ENCODE measurements at regions not wholly inside any gene's neighbourhood (a gene's known extent, or its start where the extent isn't known, plus 50 kb on each side); places are given as distances from the start of the nearest gene placed in this dataset.
"Not testable (repeated sequence)": the region's sequence is repeated elsewhere in the genome, so short reads cannot be mapped to it uniquely, and the experiment has no call there.

GRCh38 chr7:149685455-149685854 is 87.9 kb downstream of the ZNF467 start:
- no peak for FAIRE-seq
- no peak for DNase-seq (ENCODE audit: insufficient read length, low spot score)
- TF ChIP-seq PAX5 (IDR thresholded peaks at IDR 0.05; ENCODE audit: insufficient read depth, low read length, severe bottlenecking) (no peak), POLR2AphosphoS5 (IDR thresholded peaks at IDR 0.05; ENCODE audit: low read depth, low read length) (no peak), POU2F2 (IDR thresholded peaks at IDR 0.05; ENCODE audit: low read depth, low read length) (no peak), TAF1 (IDR thresholded peaks at IDR 0.05; ENCODE audit: low read depth, low read length) (no peak), SPI1 (IDR thresholded peaks at IDR 0.05; ENCODE audit: low read depth, low read length) (no peak), POLR2A (IDR thresholded peaks at IDR 0.05; ENCODE audit: low read depth, low read length) (no peak)

DNA sequence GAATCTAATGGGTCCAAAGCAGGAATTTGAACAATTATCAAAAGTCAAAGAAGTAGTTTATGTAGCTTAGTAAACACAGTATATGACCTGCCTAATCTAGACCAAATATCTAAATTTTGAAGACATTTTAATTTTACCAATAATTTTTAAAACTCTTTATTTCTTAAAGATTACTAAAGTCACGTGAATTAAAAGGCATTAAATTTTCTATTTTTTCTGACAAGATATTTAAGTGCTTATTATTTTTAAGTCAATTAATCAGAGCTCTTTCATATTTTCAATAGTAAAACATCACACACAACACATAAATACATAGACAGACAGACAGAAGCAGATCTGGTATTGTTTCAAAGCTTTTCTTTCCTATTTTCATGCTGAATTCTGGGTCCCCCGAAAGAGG is 89.5 kb downstream of the ZNF467 start:
- FAIRE-seq = no peak
- DNase-seq (ENCODE audit: insufficient read length, low spot score) = no peak
- TF ChIP-seq POLR2A (IDR thresholded peaks at IDR 0.05; ENCODE audit: low read depth, low read length) (no peak), TAF1 (IDR thresholded peaks at IDR 0.05; ENCODE audit: low read depth, low read length) (no peak), PAX5 (IDR thresholded peaks at IDR 0.05; ENCODE audit: insufficient read depth, low read length, severe bottlenecking) (no peak), SPI1 (IDR thresholded peaks at IDR 0.05; ENCODE audit: low read depth, low read length) (no peak), POU2F2 (IDR thresholded peaks at IDR 0.05; ENCODE audit: low read depth, low read length) (no peak), POLR2AphosphoS5 (IDR thresholded peaks at IDR 0.05; ENCODE audit: low read depth, low read length) (no peak)

DNA sequence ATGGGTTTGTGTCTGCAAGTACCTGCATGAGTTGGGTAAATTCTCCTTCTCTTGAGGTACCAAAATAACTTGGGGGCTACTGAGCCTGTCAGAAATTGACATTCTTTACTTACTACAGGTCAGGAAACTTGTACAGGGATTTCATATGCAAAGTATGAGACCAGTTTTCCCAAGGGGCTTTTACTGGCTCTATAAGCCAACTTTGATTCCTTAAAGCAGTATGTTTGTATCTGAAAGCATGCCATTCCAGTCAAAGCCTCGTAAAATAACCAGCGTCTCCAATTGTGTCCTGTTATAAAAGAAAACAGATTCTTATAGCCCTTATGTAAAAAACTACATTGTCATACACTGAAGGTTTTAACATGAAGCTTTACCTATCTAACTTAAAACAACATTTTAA is 90.2 kb downstream of the ZNF467 start:
- FAIRE-seq (no peak), DNase-seq (ENCODE audit: insufficient read length, low spot score) (no peak)
- TF ChIP-seq PAX5 (IDR thresholded peaks at IDR 0.05; ENCODE audit: insufficient read depth, low read length, severe bottlenecking) (no peak), SPI1 (IDR thresholded peaks at IDR 0.05; ENCODE audit: low read depth, low read length) (no peak), POLR2A (IDR thresholded peaks at IDR 0.05; ENCODE audit: low read depth, low read length) (no peak), POLR2AphosphoS5 (IDR thresholded peaks at IDR 0.05; ENCODE audit: low read depth, low read length) (no peak)

GRCh38 chr7:149682038-149682437 is 91.3 kb downstream of the ZNF467 start:
- no peak for TF ChIP-seq POLR2AphosphoS5 (IDR thresholded peaks at IDR 0.05; ENCODE audit: low read depth, low read length)
- no peak for TF ChIP-seq POLR2A (IDR thresholded peaks at IDR 0.05; ENCODE audit: low read depth, low read length)
- no peak for TF ChIP-seq SPI1 (IDR thresholded peaks at IDR 0.05; ENCODE audit: low read depth, low read length)
- no peak for TF ChIP-seq PAX5 (IDR thresholded peaks at IDR 0.05; ENCODE audit: insufficient read depth, low read length, severe bottlenecking)
- no peak for DNase-seq (ENCODE audit: insufficient read length, low spot score)
- no peak for FAIRE-seq

- DNase-seq (ENCODE audit: insufficient read length, low spot score) (no peak), FAIRE-seq (no peak)
- no peak for TF ChIP-seq POU2F2 (IDR thresholded peaks at IDR 0.05; ENCODE audit: low read depth, low read length)
- TF ChIP-seq POLR2AphosphoS5 (IDR thresholded peaks at IDR 0.05; ENCODE audit: low read depth, low read length) = no peak
- TF ChIP-seq PAX5 (IDR thresholded peaks at IDR 0.05; ENCODE audit: insufficient read depth, low read length, severe bottlenecking) = no peak
- no peak for TF ChIP-seq SPI1 (IDR thresholded peaks at IDR 0.05; ENCODE audit: low read depth, low read length)
- TF ChIP-seq TAF1 (IDR thresholded peaks at IDR 0.05; ENCODE audit: low read depth, low read length) = no peak
- no peak for TF ChIP-seq POLR2A (IDR thresholded peaks at IDR 0.05; ENCODE audit: low read depth, low read length)
These were observed 92.1 kb downstream of the ZNF467 start for GRCh38 chr7:149681274-149681673.

DNA sequence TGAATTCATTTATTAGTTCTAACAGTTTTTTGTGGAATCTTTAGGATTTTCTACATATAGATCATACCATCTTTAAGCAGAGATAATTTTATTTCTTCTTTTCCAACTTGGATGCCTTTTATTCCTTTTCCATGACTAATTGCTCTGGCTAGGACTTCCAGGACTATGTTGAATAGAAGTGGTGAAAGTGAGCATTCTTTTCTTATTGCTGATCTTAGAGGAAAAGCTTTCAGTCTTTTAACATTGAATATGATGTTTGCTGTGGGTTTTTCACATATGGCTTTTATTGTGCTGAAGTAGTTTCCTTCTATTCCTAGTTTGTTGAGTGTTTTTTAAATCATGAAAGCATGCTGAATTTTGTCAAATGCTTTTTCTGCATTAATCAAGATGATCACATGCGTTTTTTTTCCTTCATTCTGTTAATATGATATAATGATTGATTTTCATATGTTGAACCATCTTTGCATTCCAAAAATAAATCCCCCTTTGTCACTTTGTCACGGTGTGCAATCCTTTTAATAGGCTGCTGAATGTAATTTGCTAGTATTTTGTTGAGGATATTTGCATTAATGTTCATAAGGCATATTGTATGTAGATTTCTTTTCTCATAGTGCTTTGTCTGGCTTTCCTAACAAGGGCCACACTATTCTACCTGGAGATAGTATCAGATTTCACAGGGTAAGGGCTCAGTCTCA is 92.9 kb downstream of the ZNF467 start:
- TF ChIP-seq PAX5 (IDR thresholded peaks at IDR 0.05; ENCODE audit: insufficient read depth, low read length, severe bottlenecking) (no peak), POLR2A (IDR thresholded peaks at IDR 0.05; ENCODE audit: low read depth, low read length) (no peak), POU2F2 (IDR thresholded peaks at IDR 0.05; ENCODE audit: low read depth, low read length) (no peak), POLR2AphosphoS5 (IDR thresholded peaks at IDR 0.05; ENCODE audit: low read depth, low read length) (no peak), TAF1 (IDR thresholded peaks at IDR 0.05; ENCODE audit: low read depth, low read length) (no peak), SPI1 (IDR thresholded peaks at IDR 0.05; ENCODE audit: low read depth, low read length) (no peak)
- no peak for DNase-seq (ENCODE audit: insufficient read length, low spot score)
- no peak for FAIRE-seq

DNA sequence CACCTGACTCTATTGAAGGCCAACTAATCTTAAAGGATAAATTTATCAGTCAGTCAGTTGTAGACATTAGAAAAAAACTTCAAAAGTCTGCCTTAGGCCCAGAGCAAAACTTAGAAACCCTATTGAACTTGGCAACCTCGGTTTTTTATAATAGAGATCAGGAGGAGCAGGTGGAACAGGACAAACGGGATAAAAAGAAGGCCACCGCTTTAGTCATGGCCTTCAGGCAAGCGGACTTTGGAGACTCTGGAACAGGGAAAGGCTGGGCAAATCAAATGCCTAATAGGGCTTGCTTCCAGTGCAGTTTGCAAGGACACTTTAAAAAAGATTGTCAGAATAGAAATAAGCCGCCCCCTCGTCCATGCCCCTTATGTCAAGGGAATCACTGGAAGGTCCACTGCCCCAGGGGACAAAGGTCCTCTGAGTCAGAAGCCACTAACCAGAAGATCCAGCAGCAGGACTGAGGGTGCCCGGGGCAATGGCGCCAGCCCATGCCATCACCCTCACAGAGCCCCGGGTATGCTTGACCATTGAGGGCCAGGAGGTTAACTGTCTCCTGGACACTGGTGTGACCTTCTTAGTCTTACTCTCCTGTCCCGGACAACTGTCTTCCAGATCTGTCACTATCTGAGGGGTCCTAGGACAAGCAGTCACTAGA is 98.5 kb downstream of the ZNF467 start:
- FAIRE-seq; DNase-seq (ENCODE audit: insufficient read length, low spot score): not testable (repeated sequence)

DNA sequence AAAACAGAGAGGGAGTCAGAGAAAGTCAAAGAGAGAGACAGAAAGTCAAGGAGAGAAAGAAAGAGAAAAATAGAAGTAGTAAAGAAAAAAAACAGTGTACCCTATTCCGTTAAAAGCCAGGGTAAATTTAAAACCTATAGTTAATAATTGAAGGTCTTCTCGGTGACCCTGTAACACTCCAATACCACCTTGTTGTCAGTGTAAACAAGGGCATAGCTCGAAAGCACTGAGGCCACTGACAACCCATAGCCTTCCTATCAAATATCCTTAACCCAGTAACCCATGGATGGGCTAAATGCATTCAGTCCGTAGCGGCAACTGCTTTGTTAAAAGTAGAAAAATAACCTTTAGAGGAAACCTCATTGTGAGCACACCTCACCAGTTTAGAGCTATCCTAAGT is 100.4 kb downstream of the ZNF467 start:
- FAIRE-seq = no peak
- DNase-seq (ENCODE audit: insufficient read length, low spot score) = no peak
- TF ChIP-seq SPI1 (IDR thresholded peaks at IDR 0.05; ENCODE audit: low read depth, low read length) = no peak
- no peak for TF ChIP-seq POLR2AphosphoS5 (IDR thresholded peaks at IDR 0.05; ENCODE audit: low read depth, low read length)

DNA sequence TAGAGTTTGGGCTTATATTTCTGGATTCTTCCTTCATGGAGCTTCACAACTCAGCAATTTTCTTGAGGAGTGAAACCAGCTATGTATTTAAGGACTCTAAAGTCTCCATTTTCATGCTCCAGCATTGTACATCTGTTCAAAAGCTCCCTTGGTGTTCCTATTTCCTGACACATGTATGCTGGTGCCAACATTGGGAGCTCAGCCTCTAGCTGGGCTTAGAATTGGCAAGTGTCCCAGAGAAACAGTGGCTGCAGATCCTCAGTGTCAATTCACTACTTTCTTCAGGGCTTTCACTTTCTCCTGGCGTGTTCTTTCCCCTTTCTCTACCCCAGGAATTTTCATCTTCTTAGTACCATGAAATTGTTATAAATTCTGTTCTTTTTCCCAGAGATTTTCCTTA is 103.1 kb downstream of the ZNF467 start:
- no peak for FAIRE-seq
- DNase-seq (ENCODE audit: insufficient read length, low spot score) = no peak
- TF ChIP-seq POU2F2 (IDR thresholded peaks at IDR 0.05; ENCODE audit: low read depth, low read length) = no peak
- no peak for TF ChIP-seq POLR2AphosphoS5 (IDR thresholded peaks at IDR 0.05; ENCODE audit: low read depth, low read length)
- TF ChIP-seq SPI1 (IDR thresholded peaks at IDR 0.05; ENCODE audit: low read depth, low read length) = no peak
- TF ChIP-seq POLR2A (IDR thresholded peaks at IDR 0.05; ENCODE audit: low read depth, low read length) = no peak
- no peak for TF ChIP-seq TAF1 (IDR thresholded peaks at IDR 0.05; ENCODE audit: low read depth, low read length)
- TF ChIP-seq PAX5 (IDR thresholded peaks at IDR 0.05; ENCODE audit: insufficient read depth, low read length, severe bottlenecking) = no peak

DNA sequence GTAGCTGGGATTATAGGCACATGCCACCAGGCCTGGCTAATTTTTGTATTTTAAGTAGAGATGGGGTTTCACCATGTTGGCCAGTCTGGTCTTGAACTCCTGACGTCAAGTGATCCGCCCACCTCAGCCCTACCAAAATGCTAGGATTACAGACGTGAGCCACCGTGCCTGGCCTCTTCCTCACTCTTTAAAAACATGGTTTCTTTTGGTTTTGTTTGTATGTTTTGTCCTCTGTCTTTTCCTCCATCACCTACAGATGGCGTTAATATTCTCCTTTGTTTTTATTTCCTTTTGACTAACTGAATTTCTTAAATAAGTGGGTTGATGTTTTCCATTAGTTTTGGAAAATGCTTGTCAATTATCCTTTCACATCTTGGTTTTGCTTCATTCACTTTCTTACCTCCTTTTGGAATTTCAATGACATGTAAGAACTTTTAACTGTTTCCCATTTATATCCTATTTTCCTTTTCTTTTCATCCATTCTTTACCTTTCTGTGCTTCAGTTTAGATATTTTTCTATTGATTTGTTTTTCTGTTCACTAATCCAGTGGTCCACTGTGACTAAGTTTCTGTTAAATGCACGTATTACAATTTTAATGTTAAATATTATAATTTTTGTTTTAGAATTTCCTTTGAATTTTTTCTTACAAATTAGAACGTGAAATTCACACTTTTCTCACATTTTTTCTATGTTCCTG is 104.1 kb downstream of the ZNF467 start:
- TF ChIP-seq SPI1 (IDR thresholded peaks at IDR 0.05; ENCODE audit: low read depth, low read length) (no peak), TAF1 (IDR thresholded peaks at IDR 0.05; ENCODE audit: low read depth, low read length) (no peak), POLR2AphosphoS5 (IDR thresholded peaks at IDR 0.05; ENCODE audit: low read depth, low read length) (no peak), POLR2A (IDR thresholded peaks at IDR 0.05; ENCODE audit: low read depth, low read length) (no peak), POU2F2 (IDR thresholded peaks at IDR 0.05; ENCODE audit: low read depth, low read length) (no peak), PAX5 (IDR thresholded peaks at IDR 0.05; ENCODE audit: insufficient read depth, low read length, severe bottlenecking) (no peak)
- DNase-seq (ENCODE audit: insufficient read length, low spot score) (no peak), FAIRE-seq (peak; percentile 16)

Measured in GM12891 (cell line).